ENCODE measurements at regions not wholly inside any gene's neighbourhood (a gene's known extent, or its start where the extent isn't known, plus 50 kb on each side); places are given as distances from the start of the nearest gene placed in this dataset.

- TF ChIP-seq CTCF (IDR thresholded peaks at IDR 0.05) (no peak), POLR2AphosphoS5 (IDR thresholded peaks at IDR 0.05; ENCODE audit: low read depth, low read length) (no peak), REST (IDR thresholded peaks at IDR 0.05; ENCODE audit: insufficient read depth in 1 of 2, low read depth in 2 of 2, low read length in 1 of 2) (no peak), SIN3A (IDR thresholded peaks at IDR 0.05; ENCODE audit: borderline replicate concordance, insufficient read depth, low read depth, low read length) (no peak)
Measured at GRCh38 chr22:44628273-44628672, 73.7 kb upstream of the PRR5 start.
